Coronary artery (tissue), 2 donors: ENCODE measurements at regions not wholly inside any gene's neighbourhood (a gene's known extent, or its start where the extent isn't known, plus 50 kb on each side); places are given as distances from the start of the nearest gene placed in this dataset.

Experiments
- DNase-seq: peaks from one replicate; pipeline ENCODE4 v3.0.0-alpha.2; 2017; ENCODE audit warnings: low spot score
- H3K27ac ChIP-seq, 2 donors: fragments of 200-600 bp; sonication (generic); one replicate each; pipeline ENCODE4 v1.5.1; 2016 to 2019
- H3K4me3 ChIP-seq: fragments of 200-600 bp; sonication (generic); 2 replicates; pipeline ENCODE4 v1.5.1; 2016; ENCODE audit warnings: mild to moderate bottlenecking, moderate library complexity
- CTCF ChIP-seq: fragments of 200-600 bp; sonication (generic); IDR thresholded peaks from one replicate; pipeline ENCODE4 v1.5.1; 2019; ENCODE audit warnings: antibody characterized with exemption

GRCh38 chr6:147941143-147941542 is 401.5 kb upstream of the SASH1 start:
- no peak overlapping the region for H3K4me3 ChIP-seq
- no peak overlapping the region for H3K27ac ChIP-seq
- TF ChIP-seq CTCF, result no peak
- no peak for DNase-seq

GRCh38 chr6:147942363-147942762 is 400.3 kb upstream of the SASH1 start:
- TF ChIP-seq CTCF, result no peak
- DNase-seq, result no peak

GRCh38 chr6:147944122-147944521 is 398.5 kb upstream of the SASH1 start:
- H3K27ac ChIP-seq, result no peak overlapping the region
- TF ChIP-seq CTCF, result no peak

More at GRCh38 chr6:147942363-147942762, 400.3 kb upstream of the SASH1 start:
- no peak overlapping the region for H3K27ac ChIP-seq
- H3K4me3 ChIP-seq, result no peak overlapping the region

GRCh38 chr6:147947521-147947920 is 395.1 kb upstream of the SASH1 start:
- H3K27ac ChIP-seq, result no peak overlapping the region
- no peak for TF ChIP-seq CTCF
- H3K4me3 ChIP-seq, result no peak overlapping the region
- DNase-seq, result no peak

More at GRCh38 chr6:147944122-147944521, 398.5 kb upstream of the SASH1 start:
- no peak overlapping the region for H3K4me3 ChIP-seq
- DNase-seq, result no peak

GRCh38 chr6:147949981-147950622 is 392.5 kb upstream of the SASH1 start:
- H3K27ac ChIP-seq, result peak overlapping the region in 1 of 2 donors; percentile 65

GRCh38 chr6:147950623-147950987 is 392.0 kb upstream of the SASH1 start:
- DNase-seq, result no peak
- Histone ChIP-seq H3K4me3 (peak overlapping the region; percentile 46), H3K27ac (peak overlapping the region in 1 of 2 donors; percentile 65)
- no peak for TF ChIP-seq CTCF

More at GRCh38 chr6:147949981-147950622, 392.5 kb upstream of the SASH1 start:
- no peak for DNase-seq
- peak overlapping the region; percentile 46 for H3K4me3 ChIP-seq
- TF ChIP-seq CTCF, result no peak

GRCh38 chr6:147951726-147952125 is 390.9 kb upstream of the SASH1 start:
- Histone ChIP-seq H3K27ac (no peak overlapping the region), H3K4me3 (no peak overlapping the region)
- no peak for DNase-seq
- TF ChIP-seq CTCF, result no peak
